Astrocyte of the spinal cord (primary cell): ENCODE measurements at regions not wholly inside any gene's neighbourhood (a gene's known extent, or its start where the extent isn't known, plus 50 kb on each side); places are given as distances from the start of the nearest gene placed in this dataset.
"Not testable (repeated sequence)": the region's sequence is repeated elsewhere in the genome, so short reads cannot be mapped to it uniquely, and the experiment has no call there.

Experiments
- DNase-seq: peaks from one replicate; pipeline ENCODE4 v3.0.0; 2011; ENCODE audit warnings: low read depth, low spot score
- H3K4me3 ChIP-seq: 2 replicates; pipeline ENCODE4 v1.5.1; 2011; ENCODE audit warnings: low read depth, mild to moderate bottlenecking, low read length, moderate library complexity
- in situ Hi-C: cut with HindIII; loops from 2 replicates; pipeline ENCODE4 v1.10.0; 2017; ENCODE audit warnings: low sequenced_read_pairs
- TF ChIP-seq, protein P1 (sequence below): IDR thresholded peaks from 2 replicates; pipeline ENCODE4 v1.5.1; 2012; ENCODE audit warnings: low read depth, mild to moderate bottlenecking, low read length, inconsistent platforms

DNA sequence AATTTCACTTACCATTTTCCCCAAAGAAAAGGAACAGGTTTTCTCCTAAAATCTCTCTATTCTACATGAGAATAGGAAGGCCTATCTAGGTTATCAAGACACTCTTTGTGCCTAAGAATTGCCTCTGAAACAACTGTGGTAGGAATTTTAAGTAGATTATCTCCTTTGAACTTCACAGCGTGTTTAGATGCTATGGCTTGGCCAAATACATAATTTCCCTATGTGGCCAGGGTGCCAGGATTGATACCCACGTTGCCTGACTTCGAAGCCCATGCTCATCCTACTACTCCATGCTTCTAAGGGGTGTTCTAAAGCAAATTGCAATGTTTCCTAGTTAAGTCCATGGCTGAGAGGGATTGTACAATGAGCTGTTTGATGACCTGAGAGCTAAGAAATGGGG lies 241.5 kb upstream of the FBXO33 start:
- in situ Hi-C loops, result no loop called here
- DNase-seq, result no peak

DNA sequence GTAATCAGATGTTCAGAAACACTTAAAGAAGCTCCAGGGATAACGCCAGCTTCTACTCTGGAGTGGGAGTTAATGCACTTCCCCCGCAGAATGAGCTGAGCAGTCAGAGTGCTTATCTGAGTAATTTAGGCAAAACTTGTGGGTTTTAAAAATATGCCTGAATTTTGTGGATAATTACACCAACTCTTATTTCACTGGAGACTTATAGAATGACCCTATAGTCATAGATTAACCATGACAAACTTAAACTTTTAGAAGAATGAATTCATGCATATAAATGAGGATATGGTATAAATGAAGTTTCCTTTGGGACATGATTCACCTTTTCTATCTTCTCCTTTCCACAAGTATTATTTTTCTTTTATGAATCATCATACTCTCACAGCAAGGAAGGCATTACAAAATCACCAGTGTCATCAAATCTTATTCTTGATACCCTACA lies 241.1 kb upstream of the FBXO33 start:
- TF ChIP-seq, protein P1, sequence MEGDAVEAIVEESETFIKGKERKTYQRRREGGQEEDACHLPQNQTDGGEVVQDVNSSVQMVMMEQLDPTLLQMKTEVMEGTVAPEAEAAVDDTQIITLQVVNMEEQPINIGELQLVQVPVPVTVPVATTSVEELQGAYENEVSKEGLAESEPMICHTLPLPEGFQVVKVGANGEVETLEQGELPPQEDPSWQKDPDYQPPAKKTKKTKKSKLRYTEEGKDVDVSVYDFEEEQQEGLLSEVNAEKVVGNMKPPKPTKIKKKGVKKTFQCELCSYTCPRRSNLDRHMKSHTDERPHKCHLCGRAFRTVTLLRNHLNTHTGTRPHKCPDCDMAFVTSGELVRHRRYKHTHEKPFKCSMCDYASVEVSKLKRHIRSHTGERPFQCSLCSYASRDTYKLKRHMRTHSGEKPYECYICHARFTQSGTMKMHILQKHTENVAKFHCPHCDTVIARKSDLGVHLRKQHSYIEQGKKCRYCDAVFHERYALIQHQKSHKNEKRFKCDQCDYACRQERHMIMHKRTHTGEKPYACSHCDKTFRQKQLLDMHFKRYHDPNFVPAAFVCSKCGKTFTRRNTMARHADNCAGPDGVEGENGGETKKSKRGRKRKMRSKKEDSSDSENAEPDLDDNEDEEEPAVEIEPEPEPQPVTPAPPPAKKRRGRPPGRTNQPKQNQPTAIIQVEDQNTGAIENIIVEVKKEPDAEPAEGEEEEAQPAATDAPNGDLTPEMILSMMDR, result no peak
- peak; percentile 72 for DNase-seq
- no peak overlapping the region for H3K4me3 ChIP-seq
- in situ Hi-C loops, result no loop called here

More for the DNA sequence above, 241.5 kb upstream of the FBXO33 start:
- H3K4me3 ChIP-seq, result no peak overlapping the region
- TF ChIP-seq, protein P1, result no peak

DNA sequence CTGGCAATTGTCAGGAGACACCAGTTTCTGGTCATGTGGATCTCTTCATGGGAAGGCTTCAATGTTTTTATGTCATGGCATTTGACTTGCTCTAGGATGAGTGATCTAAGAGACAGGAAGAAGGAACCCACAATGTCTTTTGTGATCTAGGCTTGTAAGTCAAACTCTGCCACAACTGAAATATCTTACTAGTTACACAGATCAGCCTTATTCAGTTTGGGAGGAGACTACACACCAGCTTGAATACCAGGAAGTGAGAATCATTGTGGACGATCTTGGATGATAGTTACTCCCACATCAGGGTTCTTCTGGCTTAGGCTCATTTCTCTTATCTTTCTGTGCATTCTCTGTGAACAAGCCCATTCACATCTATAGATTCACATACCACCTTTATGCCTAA lies 236.2 kb upstream of the FBXO33 start:
- in situ Hi-C loops, result no loop called here
- no peak for DNase-seq
- TF ChIP-seq, protein P1, result no peak

DNA sequence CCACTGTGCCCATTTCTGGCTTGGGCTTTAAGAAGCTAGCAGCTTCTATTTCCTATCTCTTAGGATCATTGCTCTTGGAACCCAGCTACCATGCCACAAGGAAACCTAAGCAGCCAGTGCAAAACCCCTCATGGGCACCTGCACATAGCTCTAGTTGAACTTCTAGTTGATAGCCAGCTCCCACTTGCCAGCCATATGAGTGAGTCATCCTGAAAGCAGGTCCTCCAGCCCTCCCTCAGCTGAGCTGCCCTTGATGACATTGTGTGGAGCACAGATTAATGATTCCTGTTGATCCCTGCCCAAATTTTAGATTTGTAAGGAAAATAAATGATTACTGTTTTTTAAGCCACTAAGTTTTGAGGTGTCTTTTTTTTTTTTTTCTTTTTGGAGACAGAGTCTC lies 234.2 kb upstream of the FBXO33 start:
- H3K4me3 ChIP-seq, result no peak overlapping the region
- in situ Hi-C loops, result no loop called here
- TF ChIP-seq, protein P1, result no peak
- DNase-seq, result no peak

More for the DNA sequence above, 236.2 kb upstream of the FBXO33 start:
- H3K4me3 ChIP-seq, result no peak overlapping the region

DNA sequence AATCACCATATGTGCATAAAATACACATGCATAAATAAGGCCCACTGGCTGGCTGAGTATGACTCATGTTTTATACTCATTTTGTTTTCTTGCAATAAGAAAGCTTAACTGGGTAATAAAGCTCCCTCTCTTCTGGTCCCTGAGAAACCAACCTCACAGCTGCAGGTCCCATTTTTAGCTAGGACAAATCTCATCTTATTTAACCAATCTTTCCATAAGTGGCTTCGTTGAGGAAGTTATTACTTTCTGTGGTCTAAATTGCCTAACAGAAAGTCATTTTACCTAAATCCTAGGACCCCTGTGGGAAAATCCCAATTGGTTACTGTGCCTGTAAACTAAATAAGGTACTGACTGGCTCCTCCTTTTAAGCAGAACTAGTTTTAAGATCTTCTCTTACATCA lies 232.8 kb upstream of the FBXO33 start:
- peak; percentile 65 for DNase-seq
- TF ChIP-seq, protein P1, result no peak
- no peak overlapping the region for H3K4me3 ChIP-seq
- in situ Hi-C loops, result no loop called here

DNA sequence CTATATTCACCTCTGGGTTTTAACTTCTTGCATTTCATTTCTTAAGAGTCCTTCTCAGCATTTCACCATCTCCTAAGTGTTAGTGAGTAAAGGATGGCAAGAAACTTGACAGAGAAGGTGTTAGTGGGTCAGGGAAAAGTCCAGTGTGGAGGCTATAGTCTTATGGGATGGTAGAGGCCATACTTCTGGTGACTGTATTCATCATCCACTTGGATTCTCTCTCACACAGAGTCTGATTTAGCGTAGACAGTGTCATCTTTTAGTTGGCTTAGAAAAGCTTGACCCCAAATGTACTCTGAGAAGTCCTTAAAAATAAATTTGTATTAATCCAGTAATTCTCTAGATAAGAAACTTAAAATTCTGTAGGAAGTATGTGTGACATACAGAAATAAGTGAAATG lies 232.4 kb upstream of the FBXO33 start:
- in situ Hi-C loops, result no loop called here
- H3K4me3 ChIP-seq, result no peak overlapping the region
- no peak for DNase-seq
- TF ChIP-seq, protein P1, result no peak

DNA sequence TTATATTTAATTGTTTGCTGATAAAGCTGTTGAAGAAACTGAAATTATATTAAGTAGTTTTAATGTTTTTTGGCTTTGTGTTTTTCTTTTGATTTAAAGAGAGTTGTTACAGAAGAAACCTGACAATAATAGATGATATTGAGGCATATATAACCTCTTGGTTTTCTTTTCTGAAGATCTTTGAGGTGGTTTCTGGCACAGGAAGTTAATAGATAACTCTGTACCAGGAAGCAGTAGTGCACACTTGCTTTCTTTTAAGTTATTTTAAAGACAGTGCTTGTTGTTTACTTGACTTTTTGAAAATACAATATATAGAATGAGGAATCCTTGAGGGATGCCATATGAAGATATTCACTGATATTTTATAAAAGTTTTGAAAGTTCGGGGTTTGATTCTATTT lies 209.0 kb upstream of the FBXO33 start:
- H3K4me3 ChIP-seq, result no peak overlapping the region
- TF ChIP-seq, protein P1, result no peak
- no peak for DNase-seq
- in situ Hi-C loops, result no loop called here

DNA sequence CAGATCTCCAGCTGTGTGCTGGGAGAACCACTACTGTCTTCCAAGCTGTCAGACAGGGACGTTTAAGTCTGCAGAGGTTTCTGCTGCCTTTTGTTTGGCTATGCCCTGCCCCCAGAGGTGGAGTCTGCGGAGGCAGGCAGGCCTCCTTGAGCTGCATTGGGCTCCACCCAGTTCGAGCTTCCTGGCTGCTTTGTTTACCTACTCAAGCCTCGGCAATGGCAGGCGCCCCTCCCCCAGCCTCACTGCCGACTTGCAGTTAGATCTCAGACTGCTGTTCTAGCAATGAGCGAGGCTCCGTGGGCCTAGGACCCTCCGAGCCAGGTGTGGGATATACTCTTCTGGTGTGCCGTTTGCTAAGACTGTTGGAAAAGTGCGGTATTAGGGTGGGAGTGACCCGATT lies 206.8 kb upstream of the FBXO33 start:
- H3K4me3 ChIP-seq, in situ Hi-C loops, DNase-seq: not testable (repeated sequence)
